Erythroblast (primary cell): ENCODE measurements at regions not wholly inside any gene's neighbourhood (a gene's known extent, or its start where the extent isn't known, plus 50 kb on each side); places are given as distances from the start of the nearest gene placed in this dataset.

Experiments
- GATA1 ChIP-seq: IDR thresholded peaks from 2 replicates; pipeline ENCODE4 v1.6.1; 2011; ENCODE audit warnings: low read depth, mild to moderate bottlenecking, control low read depth, low read length, moderate library complexity
- POLR2A ChIP-seq: IDR thresholded peaks from 2 replicates; pipeline ENCODE4 v1.6.1; 2011; ENCODE audit warnings: mild to moderate bottlenecking, low read length

DNA sequence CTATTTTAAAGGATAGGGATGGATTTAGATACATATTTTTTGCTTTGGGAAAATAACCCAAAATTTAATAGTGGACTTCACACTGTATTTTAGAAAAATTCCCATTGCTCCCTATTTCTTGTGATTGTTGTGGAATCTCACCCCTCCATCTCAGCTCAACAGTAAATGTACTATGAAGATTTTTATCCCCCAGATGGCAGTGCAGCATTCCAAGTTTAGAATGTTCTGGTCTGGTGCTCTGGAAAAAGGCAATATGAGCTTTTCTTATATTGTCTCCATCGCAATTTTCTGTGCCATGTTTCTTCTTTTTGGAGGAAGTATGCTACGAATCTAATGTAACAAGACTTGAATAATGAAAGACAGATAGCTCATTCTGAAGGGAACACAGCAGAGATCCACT, 471.7 kb upstream of the SYT1 start:
- TF ChIP-seq POLR2A: no peak
- TF ChIP-seq GATA1: no peak
